T-cell (primary cell): ENCODE measurements at regions not wholly inside any gene's neighbourhood (a gene's known extent, or its start where the extent isn't known, plus 50 kb on each side); places are given as distances from the start of the nearest gene placed in this dataset.

Experiments
- ATAC-seq, 4 experiments: fragments of 200-7000 bp in 3 of 4; fragments of 150-1000 bp in 1 of 4; cut with Tn5 transposase; replicated peaks in 1 of 4; 1 replicate in 3 of 4; 2 replicates in 1 of 4; pipeline ENCODE4 v1.10.0; 2021; ENCODE audit warnings: moderate library complexity in 3 of 4, mild to moderate bottlenecking in 2 of 4, moderate number of reproducible peaks in 1 of 4
- CTCF ChIA-PET, 2 donors: fragments of 300-600 bp; sonication (Branson Sonifier 250); formaldehyde crosslinking; loops; one replicate each; lab custom pipeline; 2022; ENCODE audit warnings: antibody characterized with exemption in 2 of 2; lab: Charles Lee
- POLR2A ChIA-PET, 2 donors: fragments of 300-600 bp; sonication (Branson Sonifier 250); formaldehyde crosslinking; loops; one replicate each; lab custom pipeline; 2022; ENCODE audit warnings: antibody characterized with exemption in 2 of 2; lab: Charles Lee
- DNase-seq, 35 experiments: peaks; one replicate each; pipeline versions ENCODE4 v3.0.0 to v3.0.0-alpha.2; 2013 to 2023
- H3K27ac ChIP-seq: one replicate; pipeline ENCODE4 v1.5.1; 2013; ENCODE audit warnings: low read length
- H3K27me3 ChIP-seq, 2 experiments: replicated peaks in 1 of 2; 1 replicate in 1 of 2; 2 replicates in 1 of 2; pipeline versions ENCODE4 v1.6.1 to v1.7.0; 2013; ENCODE audit warnings: low read length in 1 of 2, mixed read lengths in 1 of 2; ENCODE audit not compliant: control insufficient read depth in 2 of 2, insufficient read depth in 2 of 2; ENCODE audit errors: extremely low read depth in 1 of 2
- H3K36me3 ChIP-seq, 2 donors: 1 replicate in 1 of 2; 2 replicates in 1 of 2; pipeline versions ENCODE4 v1.6.1 to v1.7.0; 2013; ENCODE audit warnings: low read length in 1 of 2; ENCODE audit not compliant: control insufficient read depth in 2 of 2, insufficient read depth in 1 of 2; ENCODE audit errors: extremely low read depth in 1 of 2
- H3K4me1 ChIP-seq, 2 experiments: 1 replicate in 1 of 2; 2 replicates in 1 of 2; pipeline versions ENCODE4 v1.6.1 to v1.7.0; 2013; ENCODE audit warnings: low read length in 2 of 2, mixed read lengths in 1 of 2; ENCODE audit not compliant: insufficient read depth in 2 of 2, control insufficient read depth in 1 of 2; ENCODE audit errors: extremely low read depth in 1 of 2
- H3K4me3 ChIP-seq, 2 donors: 1 replicate in 1 of 2; 2 replicates in 1 of 2; pipeline versions ENCODE4 v1.5.1 to v1.7.0; 2013; ENCODE audit warnings: mild to moderate bottlenecking in 2 of 2, low read length in 1 of 2, moderate library complexity in 1 of 2; ENCODE audit not compliant: control insufficient read depth in 1 of 2; ENCODE audit errors: extremely low read depth in 1 of 2
- H3K9me3 ChIP-seq: 2 replicates; pipeline ENCODE4 v1.7.0; 2013
- H3K27ac Mint-ChIP-seq, 2 donors: one replicate each; pipeline ENCODE4 v1.8.0; 2020 to 2021; ENCODE audit warnings: mild to moderate bottlenecking in 2 of 2, mixed read lengths in 2 of 2
- H3K27me3 Mint-ChIP-seq, 2 donors: one replicate each; pipeline ENCODE4 v1.8.0; 2021 to 2022; ENCODE audit warnings: mixed read lengths in 2 of 2
- H3K36me3 Mint-ChIP-seq: one replicate; pipeline ENCODE4 v1.8.0; 2021; ENCODE audit warnings: mixed read lengths
- H3K4me1 Mint-ChIP-seq, 3 donors: one replicate each; pipeline ENCODE4 v1.8.0; 2020 to 2022; ENCODE audit warnings: mixed read lengths in 3 of 3, mild to moderate bottlenecking in 1 of 3
- H3K4me3 Mint-ChIP-seq, 3 donors: one replicate each; pipeline ENCODE4 v1.8.0; 2020 to 2022; ENCODE audit warnings: mild to moderate bottlenecking in 3 of 3, mixed read lengths in 3 of 3, moderate library complexity in 3 of 3
- H3K9me3 Mint-ChIP-seq, 3 donors: one replicate each; pipeline ENCODE4 v1.8.0; 2020 to 2022; ENCODE audit warnings: mixed read lengths in 3 of 3
- WGBS: methylation state at CpG from one replicate; pipeline ENCODE4 v1.1.5; 2013; ENCODE audit warnings: missing lambda C conversion rate; ENCODE audit not compliant: insufficient coverage; 5-methylcytosine and 5-hydroxymethylcytosine counted together

DNA sequence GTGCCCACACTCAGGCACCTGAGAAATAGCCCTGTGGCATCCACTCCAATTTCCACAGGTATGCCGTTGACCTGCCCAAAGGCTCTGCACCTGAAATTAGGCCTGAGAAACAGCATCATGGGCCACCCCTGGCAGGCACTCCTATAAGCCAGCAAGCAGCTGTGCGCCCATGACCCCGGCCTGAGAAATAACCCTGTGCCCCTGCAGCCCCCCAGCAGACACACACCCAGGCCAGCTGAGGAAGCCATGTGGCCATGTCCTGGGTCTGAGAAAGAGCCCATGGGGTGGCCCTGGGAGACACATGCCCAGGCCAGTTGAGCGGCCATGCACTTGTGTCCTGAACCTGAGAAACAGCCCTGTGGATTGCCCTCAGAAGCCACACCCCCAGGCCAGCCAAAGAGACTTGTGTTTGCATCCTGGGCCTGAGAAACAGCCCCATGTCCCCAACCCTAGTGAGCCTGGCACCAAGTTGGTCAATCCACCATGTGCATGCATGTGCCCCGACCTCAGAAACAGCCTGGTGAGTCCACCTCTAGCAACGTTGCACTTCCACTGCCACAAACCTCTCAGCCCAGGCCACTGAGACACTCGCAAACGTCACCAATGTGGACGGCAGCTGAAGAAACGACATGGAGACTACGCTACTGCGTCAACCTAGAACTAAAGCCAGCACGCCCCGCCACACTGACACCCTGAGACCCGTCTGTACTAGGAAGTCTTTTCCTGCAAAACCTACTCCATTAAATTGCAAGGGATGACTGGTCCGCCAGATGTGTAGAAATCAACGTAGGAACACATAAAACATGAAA lies 411.9 kb downstream of the TMEM121 start:
- WGBS: 92% methylated on average over 15 of the region's 17 CpGs
- ChIA-PET POLR2A (no interaction called here), CTCF (no interaction called here)
- peaks cover 0 to 11% (median 10%) of the 10 kb centered on the region in 3 donors for H3K4me1 Mint-ChIP-seq
- Histone ChIP-seq H3K4me1 (peaks cover 0 to 14% of the 10 kb centered on the region in 2 experiments), H3K4me3 (no peak overlapping the region), H3K9me3 (peaks cover 2% of the 10 kb centered on the region), H3K27me3 (peaks cover 0 to 19% of the 10 kb centered on the region in 2 experiments), H3K36me3 (no peaks in the 10 kb centered on the region), H3K27ac (no peak overlapping the region)
- ATAC-seq (no peak), DNase-seq (no peak)
- H3K27ac Mint-ChIP-seq: no peak overlapping the region
- peaks cover 7 to 21% (median 14%) of the 10 kb centered on the region in 3 donors for H3K9me3 Mint-ChIP-seq
- H3K27me3 Mint-ChIP-seq: peaks cover 7 to 19% of the 10 kb centered on the region in 2 donors
- H3K4me3 Mint-ChIP-seq: no peak overlapping the region
- peaks cover 11% of the 10 kb centered on the region for H3K36me3 Mint-ChIP-seq

DNA sequence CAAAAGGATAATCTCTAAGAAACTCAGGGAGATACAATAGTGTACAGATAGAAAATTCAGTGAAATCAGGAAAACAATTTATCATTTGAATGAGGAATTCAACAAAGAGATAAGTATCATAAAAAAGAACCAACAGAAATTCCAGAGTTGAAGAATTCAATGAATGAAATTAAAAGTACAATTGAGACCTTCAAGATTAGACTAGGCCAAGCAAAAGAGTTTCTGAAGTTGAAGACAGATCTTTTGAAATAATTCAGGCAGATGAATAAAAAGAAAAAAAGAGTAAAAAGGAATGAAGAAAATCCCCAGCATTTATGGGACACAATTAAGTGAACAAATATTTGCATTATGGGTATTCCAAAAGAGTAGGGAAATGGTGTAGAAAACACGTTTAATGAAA lies 412.6 kb downstream of the TMEM121 start:
- no peak overlapping the region for H3K4me3 Mint-ChIP-seq
- peaks cover 7 to 12% of the 10 kb centered on the region in 2 donors for H3K27me3 Mint-ChIP-seq
- POLR2A ChIA-PET: no interaction called here
- Histone ChIP-seq H3K27me3 (peaks cover 0 to 19% of the 10 kb centered on the region in 2 experiments), H3K9me3 (peaks cover 2% of the 10 kb centered on the region), H3K27ac (no peak overlapping the region), H3K4me3 (no peak overlapping the region), H3K36me3 (no peaks in the 10 kb centered on the region), H3K4me1 (peaks cover 0 to 14% of the 10 kb centered on the region in 2 experiments)
- H3K4me1 Mint-ChIP-seq: peaks cover 0 to 11% (median 10%) of the 10 kb centered on the region in 3 donors
- WGBS: no CpG with 5 or more reads among the region's 1 CpG
- H3K27ac Mint-ChIP-seq: no peak overlapping the region
- CTCF ChIA-PET: no interaction called here
- peaks cover 7 to 16% (median 14%) of the 10 kb centered on the region in 3 donors for H3K9me3 Mint-ChIP-seq
- peaks cover 11% of the 10 kb centered on the region for H3K36me3 Mint-ChIP-seq
- no peak for ATAC-seq
- DNase-seq: no peak

DNA sequence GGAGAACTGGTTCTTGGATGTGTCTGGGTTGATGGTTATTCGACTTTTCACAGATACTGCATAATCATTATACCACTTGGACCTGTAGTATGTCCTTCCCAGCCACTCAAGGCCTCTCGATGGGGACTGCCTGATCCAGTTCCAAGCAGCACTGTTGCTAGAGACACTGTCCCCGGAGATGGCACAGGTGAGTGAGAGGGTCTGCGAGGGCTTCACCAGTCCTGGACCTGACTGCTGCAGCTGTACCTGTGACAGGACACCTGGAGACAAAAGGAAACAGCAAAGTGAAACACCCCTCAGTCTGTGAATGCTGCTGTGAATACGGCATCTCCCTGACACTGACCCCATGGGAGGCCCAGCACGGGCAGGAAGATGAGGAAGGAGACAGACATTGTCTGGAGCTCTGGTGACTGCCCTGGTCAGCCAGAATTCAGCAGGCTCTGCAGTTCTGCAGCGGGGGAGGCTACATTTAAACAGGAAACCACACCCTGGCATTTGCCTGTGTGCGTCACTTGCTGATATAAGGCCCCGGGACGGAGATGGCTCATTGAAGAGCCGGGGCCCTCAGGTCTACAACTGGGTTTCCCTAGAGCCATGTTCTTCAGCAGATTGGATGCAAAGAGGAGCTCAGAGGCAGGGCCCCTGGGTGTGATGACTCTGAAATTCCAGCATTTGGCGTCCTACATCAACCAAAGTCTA lies 413.6 kb downstream of the TMEM121 start:
- peak in 2 of 4 experiments; percentile 33 to 64 for ATAC-seq
- peaks cover 7 to 14% (median 14%) of the 10 kb centered on the region in 3 donors for H3K9me3 Mint-ChIP-seq
- no peak overlapping the region for H3K27ac ChIP-seq
- H3K4me1 Mint-ChIP-seq: peaks cover 5 to 15% (median 14%) of the 10 kb centered on the region in 3 donors
- peaks cover 0 to 23% of the 10 kb centered on the region in 2 experiments for H3K27me3 ChIP-seq
- H3K9me3 ChIP-seq: peaks cover 2% of the 10 kb centered on the region
- WGBS: 54% methylated on average over 9 of the region's 12 CpGs
- CTCF ChIA-PET: interaction anchor here in 1 of 2 donors (0.5 kb wide), 1 partner anchor 1131 kb away, joined by 4 read pairs; no protein-coding TSS in a partner anchor
- no peak overlapping the region for H3K4me3 Mint-ChIP-seq
- DNase-seq: peak in 1 of 35 experiments; percentile 8
- peak overlapping the region in 1 of 2 donors; percentile 48 for H3K27ac Mint-ChIP-seq
- peaks cover 11% of the 10 kb centered on the region for H3K36me3 Mint-ChIP-seq
- H3K4me3 ChIP-seq: no peak overlapping the region
- peaks cover 0 to 18% of the 10 kb centered on the region in 2 experiments for H3K4me1 ChIP-seq
- peaks cover 6 to 12% of the 10 kb centered on the region in 2 donors for H3K27me3 Mint-ChIP-seq
- POLR2A ChIA-PET: no interaction called here
- H3K36me3 ChIP-seq: no peaks in the 10 kb centered on the region

DNA sequence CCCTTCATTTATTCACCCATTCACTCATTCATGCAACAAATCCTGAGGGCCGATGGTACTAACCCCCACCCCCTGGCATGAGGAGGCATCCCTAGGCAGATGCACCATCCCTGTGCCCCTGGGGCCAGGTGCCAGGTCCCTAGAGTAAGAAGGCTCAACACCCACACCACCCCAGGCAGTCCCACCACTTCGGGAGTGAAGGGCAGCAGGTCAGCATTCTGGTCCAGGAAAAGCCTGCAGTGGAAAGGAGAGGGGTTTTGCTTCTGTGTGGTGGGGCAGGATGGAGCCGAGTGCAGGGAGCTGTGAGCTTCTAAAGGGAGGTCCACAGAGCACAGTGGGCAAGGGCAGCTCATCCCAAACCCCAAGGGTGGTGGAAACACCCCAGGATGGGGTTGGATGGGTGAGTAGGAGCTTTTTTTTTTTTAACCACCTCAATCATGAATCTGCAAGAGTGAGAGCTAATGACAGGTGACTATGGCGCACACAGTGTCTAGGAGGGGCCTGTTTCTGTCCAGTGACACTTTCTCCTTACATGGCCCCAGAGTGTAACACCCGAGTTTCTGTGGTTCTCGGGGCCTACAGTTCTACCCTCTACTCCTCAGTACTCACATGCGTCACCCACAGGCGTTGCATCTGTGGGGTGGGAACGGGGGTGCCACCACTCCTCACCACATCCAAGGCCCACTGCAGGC lies 414.3 kb downstream of the TMEM121 start:
- Histone ChIP-seq H3K4me1 (peaks cover 0 to 22% of the 10 kb centered on the region in 2 experiments), H3K9me3 (peaks cover 2% of the 10 kb centered on the region), H3K27me3 (peaks cover 0 to 29% of the 10 kb centered on the region in 2 experiments), H3K36me3 (no peaks in the 10 kb centered on the region), H3K4me3 (no peak overlapping the region), H3K27ac (no peak overlapping the region)
- no peak overlapping the region for H3K4me3 Mint-ChIP-seq
- ChIA-PET CTCF (interaction anchor here in 1 of 2 donors (0.5 kb wide), 1 partner anchor 1132 kb away, joined by 4 read pairs; no protein-coding TSS in a partner anchor), POLR2A (no interaction called here)
- 44% methylated on average over 1 of the region's 9 CpGs for WGBS
- peaks cover 3 to 7% of the 10 kb centered on the region in 2 donors for H3K27me3 Mint-ChIP-seq
- ATAC-seq: peak in 1 of 4 experiments; percentile 14
- H3K27ac Mint-ChIP-seq: peak overlapping the region in 1 of 2 donors; percentile 22
- no peak for DNase-seq
- H3K9me3 Mint-ChIP-seq: peaks cover 7 to 11% (median 10%) of the 10 kb centered on the region in 3 donors
- H3K36me3 Mint-ChIP-seq: peaks cover 11% of the 10 kb centered on the region
- H3K4me1 Mint-ChIP-seq: peaks cover 9 to 20% (median 19%) of the 10 kb centered on the region in 3 donors

DNA sequence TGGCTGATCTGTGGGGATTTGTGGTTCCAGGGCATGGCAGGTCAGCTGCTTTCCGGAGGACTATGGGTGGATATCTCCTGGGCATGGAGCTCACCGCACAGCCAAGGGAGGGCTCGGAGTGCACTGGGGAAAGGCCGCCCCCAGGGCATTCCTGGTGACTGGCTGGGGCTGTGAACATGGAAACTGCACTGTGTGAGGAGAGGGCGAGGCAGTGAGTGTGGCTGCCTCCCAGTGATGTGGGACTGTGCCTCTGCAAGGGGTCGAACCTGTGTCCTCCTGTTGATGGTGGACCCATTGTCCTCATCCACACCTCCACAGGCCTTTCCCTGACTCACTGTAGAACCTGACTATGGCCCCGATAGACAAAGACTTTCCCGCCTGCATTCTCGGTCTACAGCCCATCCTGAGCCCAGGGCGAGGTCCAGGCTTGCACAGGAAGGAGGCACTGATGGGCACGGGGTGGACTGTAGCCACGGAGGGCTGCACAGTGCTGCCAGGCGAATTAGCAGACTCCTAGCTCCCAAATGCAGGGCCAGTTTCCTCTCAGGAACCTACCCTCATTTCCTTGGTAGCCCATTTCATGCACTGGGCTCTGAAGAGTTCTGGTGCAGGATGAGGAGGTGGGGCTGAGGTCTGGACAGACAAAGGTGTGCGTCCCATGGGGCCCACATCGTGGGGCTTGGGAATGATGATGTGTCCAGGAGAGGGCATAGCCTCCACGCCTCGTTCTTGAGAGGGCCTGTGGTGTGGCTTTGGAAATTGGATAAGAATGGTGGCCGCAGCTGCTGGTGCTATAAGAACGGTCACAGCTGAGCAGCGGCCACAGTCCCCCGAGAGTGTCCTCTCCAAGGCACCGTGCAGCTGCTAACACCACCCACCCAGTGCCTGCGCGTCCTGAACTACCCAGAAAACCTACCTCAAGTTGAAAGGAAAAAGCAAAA lies 415.1 kb downstream of the TMEM121 start:
- no peaks in the 10 kb centered on the region for H3K36me3 ChIP-seq
- ChIA-PET CTCF (no interaction called here), POLR2A (no interaction called here)
- DNase-seq: no peak
- peaks cover 9 to 20% (median 19%) of the 10 kb centered on the region in 3 donors for H3K4me1 Mint-ChIP-seq
- 87% methylated on average over 15 of the region's 24 CpGs for WGBS
- H3K36me3 Mint-ChIP-seq: peaks cover 11% of the 10 kb centered on the region
- ATAC-seq: no peak
- peaks cover 2% of the 10 kb centered on the region for H3K9me3 ChIP-seq
- peaks cover 7 to 11% (median 10%) of the 10 kb centered on the region in 3 donors for H3K9me3 Mint-ChIP-seq
- H3K27me3 Mint-ChIP-seq: peaks cover 3 to 7% of the 10 kb centered on the region in 2 donors
- no peak overlapping the region for H3K27ac Mint-ChIP-seq
- peaks cover 0 to 34% of the 10 kb centered on the region in 2 experiments for H3K27me3 ChIP-seq
- H3K4me3 ChIP-seq: no peak overlapping the region
- H3K27ac ChIP-seq: no peak overlapping the region
- H3K4me1 ChIP-seq: peaks cover 0 to 22% of the 10 kb centered on the region in 2 experiments
- H3K4me3 Mint-ChIP-seq: no peak overlapping the region
